IMR-90 (cell line): ENCODE measurements at regions not wholly inside any gene's neighbourhood (a gene's known extent, or its start where the extent isn't known, plus 50 kb on each side); places are given as distances from the start of the nearest gene placed in this dataset.

Source experiments
- MAZ ChIP-seq: IDR thresholded peaks from 2 replicates; pipeline ENCODE4 v1.6.1; 2012; ENCODE audit warnings: low read depth, mild to moderate bottlenecking, low read length, improper control_type of control experiment, moderate library complexity, borderline replicate concordance
- NFE2L2 ChIP-seq: fragments of 150-350 bp; IDR thresholded peaks from 2 replicates; pipeline ENCODE4 v1.6.1; 2016; ENCODE audit warnings: low read depth, mild to moderate bottlenecking, low read length
- POLR2A ChIP-seq: IDR thresholded peaks from 2 replicates; pipeline ENCODE4 v1.6.1; 2012; ENCODE audit warnings: mild to moderate bottlenecking, low read depth, low read length
- RFX5 ChIP-seq: IDR thresholded peaks from 2 replicates; pipeline ENCODE4 v1.8.0; 2012; ENCODE audit warnings: low read depth, mild to moderate bottlenecking, low read length, moderate library complexity
- SMC3 ChIP-seq: fragments of 150-350 bp; IDR thresholded peaks from 2 replicates; pipeline ENCODE4 v1.6.1; 2016; ENCODE audit warnings: low read depth, mild to moderate bottlenecking, antibody characterized with exemption, low read length, moderate library complexity
- TF ChIP-seq, protein P1 (sequence below): conservative IDR thresholded peaks from 2 replicates; pipeline ENCODE4 v1.5.1; 2012; ENCODE audit warnings: mild to moderate bottlenecking, low read depth, low read length, improper control_type of control experiment

DNA sequence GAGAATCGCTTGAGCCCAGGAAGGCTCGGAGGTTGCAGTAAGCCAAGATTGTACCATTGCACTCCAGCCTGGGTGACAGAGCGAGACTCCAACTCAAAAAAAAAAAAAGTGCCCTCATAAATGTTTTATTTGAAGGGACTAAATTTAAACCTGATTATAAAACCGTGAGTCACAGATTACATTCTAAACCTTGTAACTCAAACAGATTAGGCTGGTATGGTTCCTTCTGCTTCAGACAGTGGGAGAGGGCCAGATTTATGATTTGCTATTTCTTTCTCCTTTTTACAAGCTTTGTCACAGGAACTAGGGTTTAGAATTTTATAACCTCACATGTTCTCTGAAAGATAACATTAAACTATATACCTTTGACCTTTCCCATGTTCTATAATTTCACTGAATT, 801.2 kb upstream of the ZWINT start:
- TF ChIP-seq RFX5 (no peak), POLR2A (no peak), SMC3 (no peak), MAZ (no peak), NFE2L2 (no peak)
- TF ChIP-seq, protein P1, sequence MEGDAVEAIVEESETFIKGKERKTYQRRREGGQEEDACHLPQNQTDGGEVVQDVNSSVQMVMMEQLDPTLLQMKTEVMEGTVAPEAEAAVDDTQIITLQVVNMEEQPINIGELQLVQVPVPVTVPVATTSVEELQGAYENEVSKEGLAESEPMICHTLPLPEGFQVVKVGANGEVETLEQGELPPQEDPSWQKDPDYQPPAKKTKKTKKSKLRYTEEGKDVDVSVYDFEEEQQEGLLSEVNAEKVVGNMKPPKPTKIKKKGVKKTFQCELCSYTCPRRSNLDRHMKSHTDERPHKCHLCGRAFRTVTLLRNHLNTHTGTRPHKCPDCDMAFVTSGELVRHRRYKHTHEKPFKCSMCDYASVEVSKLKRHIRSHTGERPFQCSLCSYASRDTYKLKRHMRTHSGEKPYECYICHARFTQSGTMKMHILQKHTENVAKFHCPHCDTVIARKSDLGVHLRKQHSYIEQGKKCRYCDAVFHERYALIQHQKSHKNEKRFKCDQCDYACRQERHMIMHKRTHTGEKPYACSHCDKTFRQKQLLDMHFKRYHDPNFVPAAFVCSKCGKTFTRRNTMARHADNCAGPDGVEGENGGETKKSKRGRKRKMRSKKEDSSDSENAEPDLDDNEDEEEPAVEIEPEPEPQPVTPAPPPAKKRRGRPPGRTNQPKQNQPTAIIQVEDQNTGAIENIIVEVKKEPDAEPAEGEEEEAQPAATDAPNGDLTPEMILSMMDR = no peak
